GM21360 (cell line): ENCODE measurements at regions not wholly inside any gene's neighbourhood (a gene's known extent, or its start where the extent isn't known, plus 50 kb on each side); places are given as distances from the start of the nearest gene placed in this dataset.
A peak's percentile ranks its signal among the peaks of the same experiment; 100 is the strongest.
"Not testable (repeated sequence)": the region's sequence is repeated elsewhere in the genome, so short reads cannot be mapped to it uniquely, and the experiment has no call there.

ENCODE experiments used
- ATAC-seq: cut with Tn5 transposase; IDR thresholded peaks from one replicate; pipeline ENCODE4 v1.9.1; 2021; ENCODE audit warnings: mild to moderate bottlenecking, moderate library complexity; ENCODE audit not compliant: unreplicated experiment

DNA sequence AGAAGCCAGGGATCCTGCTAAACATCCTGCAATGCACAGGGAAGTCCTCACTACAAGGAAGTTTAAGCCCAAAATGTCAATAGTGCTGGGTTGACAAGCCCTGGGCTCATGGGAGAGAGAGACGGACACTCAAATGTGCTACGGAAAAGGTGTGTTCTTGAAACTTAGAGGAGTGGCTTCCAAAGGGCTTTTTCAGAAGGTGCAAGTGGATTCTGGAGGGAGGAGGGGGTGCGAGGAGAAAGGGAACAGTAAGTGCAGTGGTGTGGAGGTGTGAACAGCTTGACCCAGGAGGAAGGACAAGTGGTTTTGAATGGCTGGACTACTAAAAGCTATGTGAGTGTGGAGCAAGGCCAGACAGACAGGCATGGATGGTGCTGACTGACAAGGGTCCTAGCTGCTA is 50.4 kb upstream of the CECR2 start:
- no peak for ATAC-seq

DNA sequence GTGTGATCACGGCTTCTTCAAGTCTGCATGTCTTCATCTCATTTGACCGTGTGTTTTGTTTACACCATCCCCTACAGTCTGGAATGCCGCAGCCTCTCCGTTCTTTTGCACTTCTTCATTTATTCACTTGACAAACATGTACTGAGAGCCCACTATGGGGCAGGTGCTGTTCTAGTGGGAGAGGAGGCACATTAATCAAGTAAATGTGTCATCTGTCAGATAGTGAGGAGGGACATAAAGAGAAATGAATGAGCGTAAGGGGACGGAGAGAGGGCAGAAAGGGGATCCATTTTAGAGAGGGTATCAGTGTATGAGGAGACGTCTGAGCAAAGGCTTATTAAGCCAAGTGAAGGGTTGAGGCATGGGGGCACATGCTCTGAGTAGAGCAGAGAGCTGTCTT is 54.0 kb upstream of the CECR2 start:
- no peak for ATAC-seq

DNA sequence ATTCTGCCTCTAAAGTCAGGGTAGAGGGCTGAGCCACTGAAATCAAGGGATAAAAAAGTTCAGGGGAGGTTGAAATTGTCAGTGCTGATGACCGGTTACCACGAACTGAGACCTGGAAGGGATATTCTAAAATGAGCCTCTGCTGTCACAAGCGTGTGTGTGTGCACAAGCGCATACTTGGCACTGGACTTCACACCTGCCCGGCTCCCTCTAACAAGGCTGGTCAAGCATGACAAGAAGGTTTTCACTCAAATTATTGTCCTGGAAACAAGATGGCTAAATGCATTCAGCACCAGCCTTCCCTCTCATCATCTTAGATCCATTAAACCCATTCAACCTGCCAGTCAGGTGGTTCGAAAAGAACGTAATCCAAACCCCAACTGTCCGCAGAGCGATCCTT is 54.8 kb upstream of the CECR2 start:
- no peak for ATAC-seq

GRCh38 chr22:17313626-17314025 is 55.6 kb upstream of the CECR2 start:
- ATAC-seq, result no peak

- no peak for ATAC-seq
Observed at GRCh38 chr22:17307566-17307965, 61.7 kb upstream of the CECR2 start.

DNA sequence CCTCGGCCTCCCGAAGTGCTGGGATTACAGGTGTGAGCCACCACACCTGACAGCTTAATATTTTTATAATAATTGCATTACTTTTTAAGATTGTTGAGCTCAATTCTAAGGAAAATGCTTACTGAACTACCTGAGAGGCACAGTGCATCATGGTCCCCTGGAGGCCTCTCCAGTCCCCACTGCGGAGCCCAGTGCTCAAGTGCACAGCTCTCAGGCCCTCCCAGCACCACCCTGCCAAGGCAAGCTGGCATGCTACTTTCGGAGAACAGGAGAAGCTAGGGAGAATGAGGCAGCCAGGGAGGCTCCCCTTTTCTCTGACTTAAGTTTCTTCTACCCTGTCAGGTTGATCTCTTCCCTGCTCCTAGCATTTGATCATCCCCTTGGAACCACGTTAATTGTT is 64.2 kb upstream of the CECR2 start:
- ATAC-seq, result no peak

- peak; percentile 63 for ATAC-seq
Observed at GRCh38 chr22:17303840-17304779, 65.2 kb upstream of the CECR2 start.

- ATAC-seq, result no peak
Observed at GRCh38 chr22:17303441-17303839, 65.8 kb upstream of the CECR2 start.

GRCh38 chr22:17302616-17303015 is 66.6 kb upstream of the CECR2 start:
- no peak for ATAC-seq

DNA sequence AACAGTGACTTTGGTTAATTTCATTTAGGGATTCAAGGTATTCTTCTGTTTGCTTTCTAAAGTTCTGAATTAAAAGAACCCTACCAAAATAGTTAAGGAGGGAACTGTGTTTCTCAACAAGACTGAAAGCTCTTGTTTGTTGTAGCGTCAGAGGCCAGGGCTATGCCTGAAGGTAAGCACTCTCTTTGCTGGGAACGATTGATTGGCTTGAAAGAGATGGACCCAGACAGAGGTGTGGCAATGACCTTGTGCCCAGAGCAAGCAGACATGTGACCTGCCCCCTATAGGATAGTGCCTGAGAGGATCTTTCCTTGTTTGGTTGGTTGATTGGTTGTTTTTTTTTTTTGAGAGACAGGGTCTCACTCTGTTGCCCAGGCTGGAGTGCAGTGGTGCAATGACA is 68.3 kb upstream of the CECR2 start:
- ATAC-seq, result no peak

DNA sequence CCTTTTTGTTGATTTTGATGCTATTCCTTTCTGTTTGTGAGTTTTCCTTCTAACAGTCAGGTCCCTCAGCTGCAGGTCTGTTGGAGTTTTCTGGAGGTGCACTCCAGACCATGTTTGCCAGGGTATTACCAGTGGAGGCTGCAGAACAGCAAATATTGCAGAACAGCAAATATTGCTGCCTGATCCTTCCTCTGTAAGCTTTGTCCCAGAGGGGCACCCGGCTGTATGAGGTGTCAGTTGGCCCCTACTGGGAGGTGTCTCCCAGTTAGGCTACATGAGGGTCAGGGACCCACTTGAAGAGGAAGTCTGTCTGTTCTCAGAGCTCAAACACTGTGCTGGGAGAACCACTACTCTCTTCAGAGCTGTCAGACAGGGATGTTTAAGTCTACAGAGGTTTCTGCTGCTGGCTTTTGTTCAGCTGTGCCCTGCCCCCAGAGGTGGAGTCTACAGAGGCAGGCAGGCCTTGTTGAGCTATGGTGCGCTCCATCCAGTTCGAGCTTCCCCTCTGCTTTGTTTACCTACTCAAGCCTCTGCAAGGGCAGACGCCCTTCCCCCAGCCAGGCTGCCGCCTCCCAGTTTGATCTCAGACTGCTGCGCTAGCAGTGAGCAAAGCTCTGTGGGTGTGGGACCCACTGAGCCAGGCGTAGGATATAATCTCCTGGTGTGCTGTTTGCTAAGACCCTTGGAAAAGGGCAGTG is 70.3 kb upstream of the CECR2 start:
- ATAC-seq, result not testable (repeated sequence)

GRCh38 chr22:17285656-17286055 is 66.4 kb upstream of the ADA2 start:
- no peak for ATAC-seq

GRCh38 chr22:17284888-17285287 is 65.7 kb upstream of the ADA2 start:
- ATAC-seq, result no peak

DNA sequence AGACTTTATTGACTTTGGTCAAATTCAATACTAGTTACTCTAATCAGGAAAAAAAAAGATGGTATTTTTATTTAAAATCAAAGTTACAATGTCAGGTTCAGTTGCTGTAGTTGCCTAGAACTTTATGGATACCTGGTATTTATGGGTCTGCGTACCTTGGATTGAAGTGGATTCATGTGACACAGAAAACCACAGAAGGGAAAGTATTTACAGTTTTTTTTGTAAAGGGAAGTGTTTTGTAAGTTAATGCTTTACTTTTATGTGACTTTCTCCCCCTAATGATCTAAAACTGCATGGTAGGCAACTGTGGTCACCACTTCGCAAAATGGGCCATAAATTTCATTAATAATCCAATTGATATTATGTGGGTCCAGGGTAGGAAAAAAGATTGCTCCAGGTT is 65.2 kb upstream of the ADA2 start:
- no peak for ATAC-seq

DNA sequence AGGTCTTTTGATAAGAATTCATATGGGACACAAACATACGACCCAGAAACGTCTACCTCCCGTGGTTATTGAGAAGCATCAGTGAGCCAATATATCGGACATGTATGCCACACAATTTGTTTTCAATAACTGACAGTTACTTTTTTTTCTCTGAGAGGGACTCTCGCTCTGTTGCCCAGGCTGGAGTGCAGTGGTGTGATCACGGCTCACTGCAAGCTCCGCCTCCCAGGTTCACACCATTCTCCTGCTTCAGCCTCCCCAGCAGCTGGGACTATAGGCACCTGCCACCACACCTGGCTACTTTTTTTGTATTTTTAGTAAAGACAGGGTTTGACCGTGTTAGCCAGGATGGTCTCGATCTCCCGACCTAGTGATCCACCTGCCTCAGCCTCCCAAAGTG is 64.6 kb upstream of the ADA2 start:
- ATAC-seq, result not testable (repeated sequence)

- ATAC-seq, result no peak
Observed at GRCh38 chr22:17283423-17283822, 64.2 kb upstream of the ADA2 start.

DNA sequence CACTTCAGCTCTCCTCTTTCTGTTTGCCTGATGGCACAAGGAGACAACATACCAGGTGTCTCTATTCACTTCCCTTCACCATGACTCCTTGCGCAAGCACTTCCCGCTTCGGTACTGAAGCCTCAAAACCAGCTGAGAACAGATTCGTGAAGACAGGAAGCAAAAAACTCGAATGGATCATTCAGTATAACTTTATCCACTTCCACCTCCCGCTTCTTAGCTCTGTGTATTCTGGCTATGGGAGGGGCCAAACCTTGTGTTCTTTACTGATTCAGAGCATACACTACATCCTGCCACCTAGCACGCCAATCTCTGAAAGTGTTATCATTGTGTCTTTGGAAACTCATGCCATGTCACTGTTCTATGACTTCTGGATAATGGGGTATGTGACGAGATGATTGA is 62.2 kb upstream of the ADA2 start:
- ATAC-seq, result no peak

DNA sequence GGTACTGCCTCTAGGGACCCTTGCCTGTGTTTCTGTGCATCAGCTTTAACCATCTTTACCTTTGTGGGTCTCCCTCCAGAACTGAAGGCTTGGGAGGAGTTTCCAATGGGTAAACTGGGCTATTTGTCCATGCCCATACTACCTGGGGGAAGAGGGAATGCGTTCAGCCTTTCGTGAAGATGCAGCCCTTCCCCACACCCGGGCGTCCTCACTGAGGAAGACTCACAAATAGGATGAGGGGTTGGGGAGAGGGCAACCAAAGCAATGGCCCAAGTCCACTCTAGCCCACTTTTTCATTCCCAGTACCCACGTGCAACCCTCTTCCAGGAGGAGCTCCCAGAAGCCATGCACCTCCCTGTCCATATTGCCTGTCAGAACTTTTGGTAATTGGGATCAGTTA is 61.8 kb upstream of the ADA2 start:
- ATAC-seq, result no peak

DNA sequence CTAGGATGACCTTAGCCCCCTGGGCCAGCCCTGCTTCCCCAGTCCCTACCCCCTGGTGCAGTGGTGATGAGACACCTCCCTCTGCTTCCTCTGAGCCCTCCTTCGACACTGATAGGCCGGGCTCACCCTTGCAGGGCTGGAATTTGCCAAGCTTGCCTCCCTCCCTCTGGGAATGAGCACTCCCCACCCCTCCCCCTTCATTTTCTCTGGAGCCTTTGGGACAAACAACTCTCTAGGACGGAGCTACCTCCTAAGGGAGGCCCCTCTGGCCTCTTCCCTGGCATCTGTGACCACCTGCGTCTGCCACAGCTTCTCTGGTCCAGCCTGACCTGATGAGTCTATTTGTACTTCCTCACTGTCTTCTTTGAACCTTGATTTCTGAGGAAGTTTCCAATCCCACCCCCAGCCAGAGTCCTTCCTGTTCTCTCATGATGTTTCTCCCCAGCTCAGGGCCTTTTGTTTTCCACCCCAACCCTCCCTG is 53.3 kb upstream of the ADA2 start:
- ATAC-seq, result no peak

- no peak for ATAC-seq
Observed at GRCh38 chr22:17271711-17272451, 52.6 kb upstream of the ADA2 start.

- ATAC-seq, result no peak
Observed at GRCh38 chr22:17269607-17270261, 50.5 kb upstream of the ADA2 start.
